DLD1 (cell line): ENCODE measurements at regions not wholly inside any gene's neighbourhood (a gene's known extent, or its start where the extent isn't known, plus 50 kb on each side); places are given as distances from the start of the nearest gene placed in this dataset.

ENCODE experiments used
- in situ Hi-C: cut with HindIII; loops from 2 replicates; pipeline ENCODE4 v1.10.0; 2017; ENCODE audit warnings: low sequenced_read_pairs

GRCh38 chr11:115670538-115671205, 166.5 kb upstream of the CADM1 start:
- in situ Hi-C loops = no loop called here

DNA sequence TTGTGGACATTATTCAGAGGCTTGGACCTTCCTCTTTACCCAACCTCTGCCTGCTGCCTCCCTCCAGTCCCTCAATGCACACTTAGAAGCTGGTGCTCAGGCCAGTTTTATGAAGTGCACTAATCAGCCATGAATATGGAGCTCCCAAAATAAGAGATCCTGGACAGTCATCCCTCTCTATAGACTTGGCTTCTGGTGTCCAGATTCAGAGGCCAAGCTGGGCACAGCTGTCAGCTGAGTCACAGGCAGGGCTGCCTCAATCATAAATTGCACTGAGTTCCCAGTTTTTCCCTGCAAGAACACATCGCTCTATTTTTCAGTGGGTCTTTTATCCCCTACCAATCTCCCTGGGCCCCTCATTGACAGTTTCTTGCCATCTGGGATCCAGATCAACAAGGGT, 161.7 kb upstream of the CADM1 start:
- in situ Hi-C loops = no loop called here

GRCh38 chr11:115665175-115665821, 161.1 kb upstream of the CADM1 start:
- in situ Hi-C loops = no loop called here

DNA sequence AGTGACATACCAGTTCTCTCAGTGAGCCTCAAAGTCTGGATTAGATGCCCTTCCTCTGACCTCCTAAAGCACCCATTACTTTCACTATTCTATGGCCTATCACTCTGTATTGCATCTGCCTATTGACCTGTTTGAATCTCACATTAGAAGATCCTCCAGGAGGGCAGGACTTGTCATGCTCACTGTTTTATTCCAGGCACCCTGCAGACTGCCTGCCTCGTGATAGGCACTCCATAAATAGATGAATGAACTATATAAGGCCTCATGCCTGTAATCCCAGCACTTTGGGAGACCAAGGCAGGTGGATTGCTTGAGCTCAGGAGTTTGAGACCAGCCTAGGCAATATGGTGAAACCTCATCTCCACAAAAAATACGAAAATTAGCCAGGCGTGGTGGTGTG, 160.1 kb upstream of the CADM1 start:
- in situ Hi-C loops = no loop called here

- in situ Hi-C loops = no loop called here
These were observed 159.6 kb upstream of the CADM1 start for GRCh38 chr11:115663790-115664189.

GRCh38 chr11:115660030-115660805, 156.0 kb upstream of the CADM1 start:
- in situ Hi-C loops = no loop called here

DNA sequence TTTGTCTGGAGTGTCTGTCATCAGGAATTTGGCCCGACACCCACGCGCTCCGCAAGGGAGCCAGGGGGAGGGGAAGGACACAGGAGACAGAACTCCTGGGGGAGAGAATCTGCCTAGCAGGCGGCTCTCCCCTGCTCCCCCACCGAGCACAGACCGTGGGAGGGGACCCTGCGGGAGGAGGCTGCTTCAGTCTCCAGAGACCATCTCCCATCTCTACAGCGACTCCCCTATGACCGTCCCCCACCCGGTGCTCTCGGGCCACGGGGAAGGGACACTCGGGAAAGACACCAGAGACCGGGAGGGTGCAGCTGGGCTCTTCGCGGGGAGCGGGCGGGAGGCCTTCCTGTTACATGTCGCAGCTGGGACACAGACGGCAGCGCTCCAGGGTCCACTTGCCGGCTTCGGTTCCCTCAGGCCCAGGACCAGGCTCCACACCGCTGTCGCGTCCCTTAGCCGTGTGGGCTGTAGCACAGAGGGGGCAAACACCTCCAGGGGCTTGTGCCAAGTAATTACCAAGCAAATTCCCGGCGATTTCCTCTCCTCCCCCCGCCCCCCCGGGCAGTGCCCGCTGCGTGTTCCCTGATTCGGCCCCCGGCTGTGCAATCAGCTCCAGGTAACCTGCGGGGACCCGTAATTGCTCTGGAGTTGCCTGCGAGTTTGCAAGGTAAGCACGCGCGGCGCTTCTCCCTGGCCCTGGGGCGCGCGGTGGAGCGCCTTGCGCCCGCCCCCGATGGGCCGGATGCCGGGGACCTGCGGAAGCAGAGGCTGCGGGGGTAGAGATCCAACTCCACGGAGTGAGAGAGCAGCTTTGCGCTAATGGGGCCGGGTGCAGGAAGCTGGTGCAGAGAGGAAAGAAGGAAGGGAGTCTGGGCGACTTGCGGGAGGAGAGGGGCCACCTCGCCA, 155.1 kb upstream of the CADM1 start:
- in situ Hi-C loops = no loop called here

DNA sequence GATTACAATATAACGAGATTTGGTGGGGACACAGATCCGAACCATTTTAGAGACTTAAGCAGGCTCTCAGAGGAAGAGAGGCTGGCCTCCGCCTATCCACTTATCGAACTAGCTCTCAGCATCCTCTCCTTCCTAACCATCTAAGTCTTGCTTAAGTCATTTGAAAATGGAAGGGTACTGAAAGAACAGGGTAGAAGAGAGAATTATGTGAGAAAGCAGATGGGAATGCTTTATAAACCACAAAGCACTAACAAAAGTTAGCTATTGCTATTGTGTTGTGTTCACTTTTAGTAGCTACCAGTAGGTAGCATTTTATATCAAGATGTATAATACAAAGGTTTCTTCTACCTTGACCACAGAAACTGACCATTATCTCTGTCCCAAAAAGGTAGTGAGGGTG, 153.4 kb upstream of the CADM1 start:
- in situ Hi-C loops = no loop called here

- in situ Hi-C loops = no loop called here
These were observed 152.5 kb upstream of the CADM1 start for GRCh38 chr11:115656669-115657068.

DNA sequence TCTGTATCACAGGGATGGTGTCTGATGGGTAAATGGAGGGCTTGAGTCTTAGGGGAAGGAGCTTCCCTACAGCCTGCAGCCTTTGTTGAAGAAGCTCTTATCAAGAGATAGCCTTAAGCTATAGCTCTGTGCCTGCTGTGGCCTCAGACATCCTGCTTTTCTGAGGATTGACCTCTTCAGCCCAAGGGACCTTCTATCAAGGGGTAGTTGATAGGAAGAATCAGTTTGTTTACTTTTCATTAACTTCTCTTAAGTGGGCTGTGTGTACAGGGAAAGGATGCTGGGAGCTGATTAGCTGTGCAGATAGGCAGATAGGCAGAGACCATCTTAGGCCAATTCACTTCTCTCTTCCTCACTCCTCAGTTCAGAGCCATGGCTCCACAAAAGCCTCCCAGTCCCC, 151.8 kb upstream of the CADM1 start:
- in situ Hi-C loops = no loop called here

- in situ Hi-C loops = no loop called here
These were observed 150.6 kb upstream of the CADM1 start for GRCh38 chr11:115654792-115655191.

DNA sequence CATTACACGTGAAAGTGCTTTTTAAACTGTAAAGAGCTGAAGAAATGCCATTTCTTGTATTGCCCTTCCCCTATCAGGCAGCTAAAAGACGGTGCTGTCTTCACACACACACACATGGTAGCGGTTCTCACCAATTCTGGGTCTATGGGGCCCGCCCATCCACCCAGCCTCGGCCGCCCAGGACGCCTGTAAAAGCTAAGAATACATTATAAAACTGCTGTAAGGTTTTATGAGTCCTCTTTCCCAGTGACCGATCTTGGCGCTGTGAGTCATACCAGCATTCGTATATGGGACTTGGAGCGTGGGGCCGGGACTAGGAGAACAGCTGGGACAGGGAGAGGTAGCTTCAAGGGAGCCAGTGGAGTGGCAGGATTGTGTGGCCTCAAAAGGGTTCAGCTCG, 149.7 kb upstream of the CADM1 start:
- in situ Hi-C loops = no loop called here

- in situ Hi-C loops = no loop called here
These were observed 148.9 kb upstream of the CADM1 start for GRCh38 chr11:115653076-115653475.

DNA sequence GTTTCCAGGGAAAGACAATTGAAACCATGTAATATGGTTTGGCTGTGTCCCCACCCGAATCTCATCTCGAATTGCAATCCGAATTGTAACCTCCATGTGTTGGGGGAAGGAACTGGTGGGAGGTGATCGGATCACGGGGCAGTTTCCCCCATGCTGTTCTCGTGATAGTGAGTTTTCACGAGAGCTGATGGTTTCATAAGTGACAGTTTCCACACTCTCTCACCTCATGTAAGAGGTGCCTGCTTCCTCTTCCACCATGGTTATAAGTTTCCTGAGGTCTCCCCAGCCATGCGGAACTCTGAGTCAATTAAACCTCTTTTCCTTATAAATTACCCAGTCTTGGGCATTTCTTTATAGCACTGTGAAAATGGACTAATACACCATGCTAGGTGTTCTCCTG, 148.3 kb upstream of the CADM1 start:
- in situ Hi-C loops = no loop called here

- in situ Hi-C loops = no loop called here
These were observed 147.9 kb upstream of the CADM1 start for GRCh38 chr11:115652094-115652493.

- in situ Hi-C loops = no loop called here
These were observed 145.2 kb upstream of the CADM1 start for GRCh38 chr11:115649461-115649860.

DNA sequence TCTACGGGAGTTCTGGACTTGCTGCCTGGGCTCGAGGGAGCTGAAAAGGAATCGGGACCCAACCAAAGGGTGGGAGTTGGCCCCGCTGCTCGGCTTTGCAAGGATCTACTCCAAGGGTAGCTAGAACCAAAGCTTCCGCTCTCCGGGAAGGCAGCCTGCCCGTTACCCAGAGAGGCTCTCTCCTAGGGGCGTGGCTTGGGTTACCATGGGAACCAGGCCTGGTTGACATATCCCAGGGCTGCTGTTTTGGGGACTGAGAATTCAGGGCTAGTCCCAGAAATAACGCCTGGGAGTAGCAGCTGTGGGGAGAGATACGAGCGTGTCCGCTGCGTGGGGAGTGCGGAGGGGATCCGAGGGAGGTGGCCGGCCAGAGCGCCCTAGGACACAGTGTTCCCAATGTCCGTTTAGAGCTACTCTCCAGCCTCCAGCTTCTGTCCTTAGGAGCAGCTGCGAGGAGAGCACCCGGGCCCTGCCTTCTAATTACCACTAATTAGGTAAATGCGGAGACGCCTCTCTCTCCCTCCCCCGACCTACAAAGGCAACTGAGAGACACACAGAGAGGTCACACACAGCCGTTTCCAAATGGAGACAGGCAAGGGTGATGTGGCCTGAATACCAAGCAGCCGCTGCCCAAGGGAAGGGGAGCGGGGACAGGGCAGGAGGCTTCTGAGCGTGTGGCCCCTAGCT, 141.6 kb upstream of the CADM1 start:
- in situ Hi-C loops = no loop called here

DNA sequence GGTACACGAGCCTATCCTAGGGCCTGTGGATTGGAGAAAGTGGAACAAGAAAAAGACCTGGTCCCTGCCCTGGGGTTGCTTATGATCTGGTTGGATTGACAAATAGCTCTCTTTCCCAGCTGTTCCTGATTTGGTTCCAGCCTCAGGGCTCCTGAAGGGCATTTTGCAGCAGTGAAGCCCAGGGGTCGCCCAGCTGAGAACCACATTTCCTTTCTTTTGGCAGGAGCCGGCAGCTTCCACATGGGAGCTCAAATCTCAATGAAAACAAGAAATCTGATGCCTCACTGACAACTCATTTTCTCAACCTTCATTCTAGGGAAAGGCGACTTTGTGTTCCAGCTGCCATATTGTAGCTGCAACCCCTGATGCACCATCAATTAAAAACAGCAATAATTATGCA, 140.6 kb upstream of the CADM1 start:
- in situ Hi-C loops = no loop called here

DNA sequence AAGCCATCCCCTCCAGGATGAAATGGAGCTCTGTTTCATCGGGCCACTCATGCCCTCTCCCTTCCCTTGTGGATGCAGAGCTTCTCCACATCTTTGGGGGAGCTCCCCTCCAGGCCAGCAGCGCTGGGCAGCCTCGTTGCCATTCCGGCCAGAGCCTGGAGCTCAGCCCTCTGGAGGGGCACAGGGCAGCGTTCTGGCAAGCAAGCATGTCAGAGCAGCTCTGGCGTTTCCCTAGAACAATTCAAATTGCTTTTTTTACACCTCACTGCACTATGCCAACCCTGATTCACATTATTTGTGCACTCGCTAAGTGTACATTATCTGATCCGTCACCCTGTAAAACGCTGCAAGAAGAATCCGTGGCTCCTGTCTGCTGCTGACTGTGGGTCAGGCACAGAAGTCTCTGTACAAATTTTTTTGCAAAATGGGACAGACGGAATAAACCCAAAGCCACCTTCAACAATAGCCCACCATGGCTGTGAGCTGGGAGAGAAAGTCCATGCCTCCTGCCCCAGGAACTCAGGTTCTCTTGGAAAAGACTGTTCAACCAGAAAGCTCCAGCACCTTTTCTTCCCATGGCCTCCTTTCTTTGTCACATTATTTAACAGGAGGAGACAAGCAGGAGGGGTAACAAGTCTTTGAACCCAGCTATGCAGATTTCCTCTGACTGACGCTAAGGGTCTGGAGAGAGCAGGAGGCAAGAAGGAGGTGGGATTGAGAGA, 139.5 kb upstream of the CADM1 start:
- in situ Hi-C loops = no loop called here

DNA sequence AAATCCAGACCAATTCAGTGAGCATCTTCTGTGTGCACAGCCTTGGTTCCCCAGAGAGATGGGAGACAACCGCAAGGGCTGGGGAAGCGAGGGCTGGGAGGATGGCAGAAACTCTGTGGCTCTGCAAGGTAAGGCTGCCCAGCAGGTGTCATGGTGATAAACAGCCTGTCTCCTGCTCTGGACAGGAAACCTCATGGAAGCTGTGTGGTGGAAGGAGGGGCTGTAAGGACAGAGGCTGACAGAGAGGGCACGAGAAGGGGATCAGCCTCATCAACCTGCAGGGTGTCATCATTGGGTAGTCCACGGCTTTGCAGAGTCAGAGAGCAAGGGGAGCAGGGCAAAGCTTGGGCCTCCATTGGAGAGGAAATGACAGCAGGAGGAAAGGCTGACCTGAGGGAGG, 138.4 kb upstream of the CADM1 start:
- in situ Hi-C loops = no loop called here
